PFSK-1 (cell line): ENCODE measurements at regions not wholly inside any gene's neighbourhood (a gene's known extent, or its start where the extent isn't known, plus 50 kb on each side); places are given as distances from the start of the nearest gene placed in this dataset.

Source experiments
- FOXP2 ChIP-seq: optimal IDR thresholded peaks from 2 replicates; pipeline ENCODE3; 2011; ENCODE audit warnings: borderline replicate concordance, control low read depth, inconsistent platforms; ENCODE audit not compliant: insufficient read depth; ENCODE audit errors: extremely low read length, extremely low read depth
- POLR2AphosphoS5 ChIP-seq: IDR thresholded peaks from 2 replicates; pipeline ENCODE4 v1.6.1; 2012; ENCODE audit warnings: low read depth, mild to moderate bottlenecking, control low read depth, low read length, moderate library complexity
- REST ChIP-seq, 2 experiments: IDR thresholded peaks; 2 replicates each; pipeline versions ENCODE4 v1.6.1 to v1.8.0; 2011 to 2012; ENCODE audit warnings: low read depth in 2 of 2, low read length in 2 of 2, control low read depth in 1 of 2, inconsistent platforms in 1 of 2, mild to moderate bottlenecking in 1 of 2, moderate library complexity in 1 of 2; ENCODE audit not compliant: insufficient read depth in 1 of 2
- SIN3A ChIP-seq: IDR thresholded peaks from 2 replicates; pipeline ENCODE4 v1.6.1; 2012; ENCODE audit warnings: mild to moderate bottlenecking, low read length, moderate library complexity, borderline replicate concordance; ENCODE audit not compliant: insufficient read depth
- TAF1 ChIP-seq: IDR thresholded peaks from 2 replicates; pipeline ENCODE4 v1.6.1; 2012; ENCODE audit warnings: low read length, control low read depth, borderline replicate concordance; ENCODE audit not compliant: insufficient read depth

- TF ChIP-seq REST (IDR thresholded peaks at IDR 0.05; ENCODE audit: insufficient read depth in 1 of 2, low read depth in 2 of 2, low read length in 2 of 2) (no peak), SIN3A (no peak), FOXP2 (no peak), POLR2AphosphoS5 (no peak), TAF1 (no peak)
These were observed 595.5 kb downstream of the FBXO15 start for GRCh38 chr18:73552171-73552570.

- TF ChIP-seq REST (IDR thresholded peaks at IDR 0.05; ENCODE audit: insufficient read depth in 1 of 2, low read depth in 2 of 2, low read length in 2 of 2) (no peak), SIN3A (no peak), TAF1 (no peak), POLR2AphosphoS5 (no peak), FOXP2 (no peak)
These were observed 596.4 kb downstream of the FBXO15 start for GRCh38 chr18:73551211-73551610.

GRCh38 chr18:73549236-73549635, 598.4 kb downstream of the FBXO15 start:
- no peak for TF ChIP-seq SIN3A
- TF ChIP-seq FOXP2: no peak
- TF ChIP-seq REST (IDR thresholded peaks at IDR 0.05; ENCODE audit: insufficient read depth in 1 of 2, low read depth in 2 of 2, low read length in 2 of 2): no peak
- TF ChIP-seq POLR2AphosphoS5: no peak
- TF ChIP-seq TAF1: no peak

- TF ChIP-seq FOXP2: no peak
- TF ChIP-seq TAF1: no peak
- no peak for TF ChIP-seq POLR2AphosphoS5
- no peak for TF ChIP-seq SIN3A
- TF ChIP-seq REST (IDR thresholded peaks at IDR 0.05; ENCODE audit: insufficient read depth in 1 of 2, low read depth in 2 of 2, low read length in 2 of 2): no peak
These were observed 602.2 kb downstream of the FBXO15 start for GRCh38 chr18:73545472-73545871.

- no peak for TF ChIP-seq FOXP2
- TF ChIP-seq SIN3A: no peak
- TF ChIP-seq POLR2AphosphoS5: no peak
- no peak for TF ChIP-seq TAF1
- no peak for TF ChIP-seq REST (IDR thresholded peaks at IDR 0.05; ENCODE audit: insufficient read depth in 1 of 2, low read depth in 2 of 2, low read length in 2 of 2)
These were observed 603.0 kb downstream of the FBXO15 start for GRCh38 chr18:73544617-73545016.
